ENCODE measurements at regions not wholly inside any gene's neighbourhood (a gene's known extent, or its start where the extent isn't known, plus 50 kb on each side); places are given as distances from the start of the nearest gene placed in this dataset.
"Not testable (repeated sequence)": the region's sequence is repeated elsewhere in the genome, so short reads cannot be mapped to it uniquely, and the experiment has no call there.

DNA sequence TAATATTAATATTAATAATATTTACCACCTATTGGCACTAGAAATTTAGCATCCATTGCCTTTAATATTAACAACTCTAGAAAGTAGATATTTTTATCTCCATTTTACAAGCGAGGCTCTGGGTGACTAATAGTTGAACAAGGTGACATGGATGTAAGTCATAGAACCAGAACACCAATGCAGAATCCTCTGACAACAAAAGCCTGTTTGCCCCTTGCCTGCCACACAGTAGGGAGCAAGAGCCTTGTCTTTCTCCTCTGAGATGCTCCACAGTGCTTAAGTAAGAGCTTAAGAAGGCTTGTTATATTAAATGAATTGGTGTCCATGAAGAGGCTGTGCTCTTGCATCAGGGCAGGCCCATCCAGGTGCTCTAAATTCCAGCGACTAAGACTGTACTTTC lies 51.2 kb upstream of the LBX1 start:
- no peak for DNase-seq (ENCODE audit: low read depth, low spot score)

DNA sequence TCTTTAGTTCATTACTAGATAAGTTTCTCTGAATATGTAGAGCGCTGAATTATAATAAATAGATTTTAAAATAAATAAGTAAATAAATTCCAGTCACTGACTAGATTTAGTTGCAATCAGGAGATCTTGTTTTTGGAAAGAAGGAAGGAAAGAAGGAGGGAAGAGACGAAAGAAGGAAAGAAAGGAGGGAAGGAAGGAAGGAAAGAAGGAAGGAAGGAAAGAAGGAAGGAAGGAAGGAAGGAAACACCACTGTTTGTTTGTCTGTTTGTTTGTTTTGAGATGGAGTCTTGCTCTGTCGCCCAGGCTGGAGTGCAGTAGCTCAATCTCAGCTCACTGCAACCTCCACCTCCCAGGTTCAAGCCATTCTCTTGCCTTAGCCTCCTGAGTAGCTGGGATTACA lies 51.7 kb upstream of the LBX1 start:
- not testable (repeated sequence) for DNase-seq (ENCODE audit: low read depth, low spot score)

DNA sequence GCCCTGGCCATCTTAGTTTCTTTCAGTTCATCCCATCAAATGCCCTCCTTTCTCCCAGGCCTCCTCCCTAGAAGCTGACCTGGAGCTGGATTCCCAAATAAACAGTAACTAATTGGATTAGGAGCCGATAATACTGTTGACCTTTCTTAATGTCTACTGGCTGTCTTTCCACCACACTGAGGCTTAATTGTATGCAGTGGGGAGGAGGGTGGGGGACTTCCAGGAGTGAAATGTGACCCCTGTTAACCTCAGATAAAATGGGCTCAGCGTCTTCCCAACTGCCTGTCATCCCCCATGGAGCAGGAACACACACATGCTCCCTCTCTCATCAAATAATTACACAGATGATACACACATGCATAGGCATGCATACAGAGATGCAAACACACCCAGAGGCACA lies 53.7 kb upstream of the LBX1 start:
- no peak for DNase-seq (ENCODE audit: low read depth, low spot score)

DNA sequence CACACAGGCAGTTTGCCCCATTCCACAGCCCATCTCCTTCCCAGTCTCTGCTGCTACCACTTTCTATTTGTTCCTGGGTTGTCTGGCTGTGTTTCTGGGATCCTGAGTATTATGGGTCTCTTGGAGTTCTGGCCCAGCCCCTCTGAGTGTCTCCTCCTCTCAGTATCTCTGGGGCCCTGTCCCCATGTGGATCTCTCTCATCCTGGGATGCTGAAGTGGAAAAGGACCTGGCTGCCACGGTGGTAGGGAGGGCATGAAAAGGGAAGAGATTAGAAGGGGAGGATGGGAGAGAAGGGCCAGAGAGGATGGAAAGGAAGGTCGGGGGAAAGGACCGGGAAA lies 54.5 kb upstream of the LBX1 start:
- no peak for DNase-seq (ENCODE audit: low read depth, low spot score)

DNA sequence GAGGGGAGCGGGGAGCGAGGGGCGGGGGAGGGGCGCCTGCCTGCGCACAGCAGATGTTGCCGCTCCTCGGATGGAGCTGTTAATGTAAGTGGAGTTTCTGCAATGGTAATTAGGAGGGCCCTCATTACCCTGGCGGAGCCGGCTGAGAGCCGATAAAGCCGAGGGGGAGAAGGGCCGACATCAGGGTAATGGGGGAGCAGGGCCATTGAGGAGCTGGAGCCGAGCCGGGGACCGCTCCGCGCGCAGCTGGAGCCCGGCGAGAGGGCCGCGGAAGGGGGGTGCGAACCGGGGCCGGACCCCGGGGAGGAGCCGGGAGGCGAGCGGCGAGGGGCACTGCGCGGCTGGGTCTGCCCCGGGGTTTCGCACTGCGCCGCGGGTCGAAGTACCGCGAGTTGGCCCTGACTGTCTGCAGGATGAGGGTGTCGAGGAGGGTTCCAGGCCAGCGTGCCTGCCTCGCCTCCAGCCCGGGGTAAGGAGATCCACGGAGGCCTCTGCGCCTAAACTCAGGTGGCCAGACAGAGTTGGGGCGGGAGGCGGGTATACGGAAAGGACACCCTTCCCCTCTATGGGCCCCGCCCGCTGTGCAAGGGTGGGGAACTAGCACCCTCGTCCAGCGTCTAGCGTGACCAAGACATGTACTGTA lies 55.0 kb upstream of the LBX1 start:
- no peak for DNase-seq (ENCODE audit: low read depth, low spot score)

DNA sequence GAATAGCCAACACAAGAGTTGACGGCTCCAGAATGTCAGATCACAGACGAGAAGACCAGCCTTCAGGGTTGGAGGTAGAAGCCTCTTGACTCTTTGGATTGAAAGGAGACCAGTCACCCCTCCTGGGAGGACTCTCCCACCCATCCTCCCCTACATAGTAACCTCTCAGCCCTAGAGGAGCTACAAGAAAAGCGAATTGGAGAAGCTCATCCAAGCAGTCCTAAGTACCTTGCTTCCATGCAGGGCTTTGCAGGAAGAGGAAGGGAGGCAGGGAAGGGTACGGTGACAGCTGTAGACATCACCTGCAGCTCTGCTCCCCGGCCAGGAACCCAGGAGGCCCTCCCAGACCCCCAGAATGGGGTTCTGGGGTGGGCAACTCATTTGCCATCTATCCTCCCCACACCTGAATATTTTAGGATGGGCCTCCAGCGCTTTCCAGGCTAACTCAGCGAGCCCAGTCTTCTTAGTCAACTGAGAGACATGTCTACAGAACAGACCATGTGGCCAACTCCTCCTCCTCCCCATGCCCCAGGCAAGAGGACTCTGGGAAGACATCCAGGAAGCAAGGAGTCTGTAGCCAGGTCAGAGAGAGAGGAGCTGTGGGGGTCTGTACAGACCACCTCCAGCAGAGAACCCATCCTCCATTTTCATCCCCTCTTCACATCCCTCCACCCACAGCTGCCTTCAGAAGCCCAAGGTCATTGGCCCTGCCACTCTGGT lies 55.6 kb upstream of the LBX1 start:
- no peak for DNase-seq (ENCODE audit: low read depth, low spot score)

DNA sequence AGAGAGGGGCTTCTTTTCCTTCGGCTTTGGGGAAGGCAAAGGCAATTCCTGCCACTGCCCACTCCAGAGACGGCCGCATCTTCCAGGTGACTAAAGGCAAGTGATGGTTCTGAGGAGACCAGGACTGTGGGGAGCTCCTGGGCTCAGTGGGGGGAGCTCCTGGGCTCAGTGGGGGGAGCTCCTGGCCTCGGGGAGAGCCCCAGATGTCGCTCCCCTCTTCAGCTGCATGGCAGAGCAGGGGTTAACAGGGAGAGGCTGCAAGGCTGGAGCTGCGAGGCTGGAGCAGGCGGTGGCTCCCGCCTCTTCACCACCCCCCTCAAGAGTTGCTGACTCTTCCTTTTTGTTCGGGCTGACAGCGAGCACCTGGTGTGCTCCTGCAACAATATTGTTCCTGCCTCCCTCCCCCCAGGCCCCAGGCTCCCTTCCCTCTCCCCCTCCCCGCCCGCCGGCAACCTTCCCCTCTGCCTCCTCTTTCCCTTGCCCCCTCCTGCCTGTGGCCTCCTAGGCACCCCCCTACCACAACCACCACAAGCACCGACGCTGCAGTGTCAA lies 56.3 kb upstream of the LBX1 start:
- no peak for DNase-seq (ENCODE audit: low read depth, low spot score)

DNA sequence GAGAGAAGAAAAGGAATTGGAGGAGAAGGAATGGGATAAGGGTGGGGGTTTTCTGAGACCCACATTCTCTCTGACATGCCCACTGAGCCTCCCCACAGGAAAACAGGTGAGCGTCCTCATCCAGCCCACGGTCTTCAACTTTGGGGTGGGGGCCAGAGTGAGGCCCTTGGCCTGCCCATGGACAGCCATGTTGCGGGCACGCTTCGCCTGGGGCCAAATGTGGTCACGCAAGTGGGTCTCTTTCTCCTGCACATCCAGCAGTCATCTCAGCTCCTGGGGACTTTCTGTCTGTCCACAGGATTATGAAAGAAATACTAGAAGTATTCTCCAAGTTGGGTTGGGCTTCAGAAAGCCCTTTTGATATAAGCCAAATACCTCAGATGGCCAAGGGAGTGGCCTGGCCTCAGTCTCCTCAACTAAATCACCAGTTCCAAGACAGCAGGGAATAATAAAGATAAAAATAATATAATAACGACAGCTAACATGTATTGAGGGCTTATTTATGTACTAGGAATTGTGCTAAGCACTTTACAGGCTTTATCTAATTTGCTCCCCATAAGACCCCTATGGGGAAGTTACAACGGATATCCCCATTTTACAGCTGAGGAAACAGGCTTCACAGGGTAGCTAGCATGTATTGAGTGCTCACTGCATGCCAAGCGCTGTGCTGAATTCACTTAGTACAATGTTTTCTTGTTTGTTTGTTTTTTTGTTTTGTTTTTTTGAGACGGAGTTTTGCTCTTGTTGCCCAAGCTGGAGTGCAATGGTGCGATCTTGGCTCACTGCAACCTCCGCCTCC lies 57.2 kb upstream of the LBX1 start:
- DNase-seq (ENCODE audit: low read depth, low spot score), result no peak

DNA sequence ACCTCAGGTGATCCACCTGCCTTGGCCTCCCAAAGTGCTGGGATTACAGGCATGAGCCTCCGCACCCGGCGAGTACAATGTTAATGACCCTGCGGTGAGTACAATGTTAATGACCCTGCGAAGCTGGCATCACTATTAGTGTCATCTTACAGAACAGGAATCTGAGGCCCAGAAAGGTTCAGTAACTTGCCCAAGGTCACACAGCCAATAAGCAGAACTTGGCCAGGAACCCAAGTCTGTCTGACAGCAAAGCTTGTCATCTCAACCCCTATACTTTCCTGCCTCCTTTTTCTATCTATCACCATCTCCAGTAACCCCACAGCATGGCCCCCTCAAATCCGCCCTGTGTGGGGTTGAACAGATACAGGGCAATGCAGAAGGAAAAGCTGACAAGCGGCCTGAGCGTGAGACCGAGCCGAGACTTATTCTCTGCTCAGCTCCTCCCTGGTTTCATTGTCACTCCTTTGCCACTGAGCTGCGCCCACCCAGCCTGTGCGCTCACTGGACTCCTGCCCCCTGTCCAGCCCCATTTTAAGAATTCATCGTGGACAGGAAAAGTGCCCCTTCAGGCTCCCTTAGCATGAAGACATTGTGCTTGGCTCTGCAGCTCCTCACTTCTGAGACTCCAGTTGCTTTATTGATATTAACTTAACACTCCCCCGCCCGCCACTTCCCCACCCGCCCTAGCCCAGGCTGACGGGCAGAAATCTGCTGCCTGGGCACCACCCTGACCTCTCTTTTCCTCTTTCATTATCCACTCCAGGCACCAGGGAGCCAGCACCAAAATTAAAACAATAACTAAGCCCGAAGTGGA lies 58.1 kb upstream of the LBX1 start:
- no peak for DNase-seq (ENCODE audit: low read depth, low spot score)

DNA sequence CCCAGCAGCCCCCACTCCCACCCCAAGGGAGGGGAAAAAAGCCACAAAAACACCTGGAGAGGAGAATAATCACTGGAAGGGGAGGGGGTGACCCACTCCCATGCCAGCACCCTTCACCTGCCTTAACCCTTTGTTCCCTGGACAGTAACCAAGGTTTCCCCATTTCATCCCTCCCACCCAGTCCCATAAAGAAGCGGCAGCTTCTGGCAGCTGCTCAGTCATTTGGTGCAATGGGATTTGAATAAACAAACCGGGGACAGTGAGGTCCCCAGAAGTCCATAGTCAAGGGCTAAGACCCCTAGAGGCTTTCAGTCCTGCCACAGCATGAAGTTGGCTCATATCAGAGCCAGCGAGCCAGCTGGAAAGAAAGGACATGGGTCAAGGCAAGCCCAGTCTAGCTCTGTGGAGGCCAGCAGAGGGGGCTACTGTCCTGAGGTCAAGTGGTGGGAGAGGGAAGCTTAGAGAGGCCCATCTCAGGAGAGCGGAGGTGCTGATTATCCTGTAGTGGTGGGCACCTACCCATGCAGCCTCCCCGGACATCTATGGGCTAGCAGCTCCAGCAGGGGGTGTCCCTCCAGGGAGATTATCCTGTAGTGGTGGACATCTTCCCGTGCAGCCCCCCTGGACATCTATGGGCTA lies 58.9 kb upstream of the LBX1 start:
- DNase-seq (ENCODE audit: low read depth, low spot score), result peak; percentile 7

DNA sequence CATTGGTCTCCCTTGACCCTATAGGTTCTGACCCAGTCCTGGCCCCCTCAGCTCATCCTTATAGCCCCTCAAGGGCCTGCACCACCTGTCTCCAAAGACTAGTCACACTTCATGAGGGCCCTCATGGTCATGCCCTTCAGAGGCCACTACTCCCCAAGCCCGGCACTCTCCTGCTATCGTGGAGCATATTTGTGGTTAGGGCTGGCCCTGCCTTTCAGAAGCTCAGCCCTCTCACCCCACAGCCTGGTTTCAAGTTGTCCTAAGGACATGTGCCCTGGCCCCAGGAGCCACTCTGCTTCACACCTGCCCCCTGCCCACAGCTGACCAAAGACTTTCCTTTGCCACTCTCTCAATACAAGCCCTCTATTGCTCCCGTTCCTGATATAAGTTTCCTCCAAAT lies 60.3 kb upstream of the LBX1 start:
- DNase-seq (ENCODE audit: low read depth, low spot score), result no peak

DNA sequence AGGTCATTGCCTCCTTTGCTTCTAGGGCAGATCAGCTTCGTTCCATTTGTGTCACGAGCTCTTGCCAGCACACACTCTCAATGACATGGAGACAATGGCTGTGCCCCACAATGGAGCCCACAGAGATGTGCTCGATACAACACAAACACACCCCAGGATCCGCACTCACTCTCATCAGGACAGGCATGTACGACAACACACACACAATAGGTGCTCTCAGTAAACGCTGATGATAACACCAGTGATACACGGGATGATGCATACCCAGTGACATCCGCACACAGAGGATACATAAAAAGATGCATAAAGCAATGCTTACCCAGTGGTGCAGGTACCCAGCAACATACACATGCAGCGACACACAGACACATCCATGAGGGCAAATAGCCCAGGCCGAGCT lies 61.2 kb upstream of the LBX1 start:
- no peak for DNase-seq (ENCODE audit: low read depth, low spot score)

DNA sequence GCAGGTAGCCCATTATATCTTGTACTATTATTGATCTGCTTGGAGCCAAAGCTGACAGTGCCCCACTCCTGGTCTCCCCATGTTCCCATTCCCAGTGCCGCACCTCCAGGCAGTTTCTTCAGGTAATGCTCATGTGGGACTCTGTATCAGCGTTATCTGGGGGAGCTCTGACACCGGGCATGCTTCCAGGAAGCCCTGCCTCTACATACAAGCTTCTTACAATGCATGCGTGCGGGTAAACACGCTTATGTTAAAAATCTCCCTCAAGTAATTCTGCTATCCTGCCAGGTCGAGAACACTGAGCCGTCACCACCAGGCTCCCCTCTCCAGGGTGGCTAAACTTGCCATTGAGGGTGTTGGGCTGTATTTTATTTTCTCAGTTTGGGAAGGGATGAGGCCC lies 61.6 kb upstream of the LBX1 start:
- DNase-seq (ENCODE audit: low read depth, low spot score), result no peak

DNA sequence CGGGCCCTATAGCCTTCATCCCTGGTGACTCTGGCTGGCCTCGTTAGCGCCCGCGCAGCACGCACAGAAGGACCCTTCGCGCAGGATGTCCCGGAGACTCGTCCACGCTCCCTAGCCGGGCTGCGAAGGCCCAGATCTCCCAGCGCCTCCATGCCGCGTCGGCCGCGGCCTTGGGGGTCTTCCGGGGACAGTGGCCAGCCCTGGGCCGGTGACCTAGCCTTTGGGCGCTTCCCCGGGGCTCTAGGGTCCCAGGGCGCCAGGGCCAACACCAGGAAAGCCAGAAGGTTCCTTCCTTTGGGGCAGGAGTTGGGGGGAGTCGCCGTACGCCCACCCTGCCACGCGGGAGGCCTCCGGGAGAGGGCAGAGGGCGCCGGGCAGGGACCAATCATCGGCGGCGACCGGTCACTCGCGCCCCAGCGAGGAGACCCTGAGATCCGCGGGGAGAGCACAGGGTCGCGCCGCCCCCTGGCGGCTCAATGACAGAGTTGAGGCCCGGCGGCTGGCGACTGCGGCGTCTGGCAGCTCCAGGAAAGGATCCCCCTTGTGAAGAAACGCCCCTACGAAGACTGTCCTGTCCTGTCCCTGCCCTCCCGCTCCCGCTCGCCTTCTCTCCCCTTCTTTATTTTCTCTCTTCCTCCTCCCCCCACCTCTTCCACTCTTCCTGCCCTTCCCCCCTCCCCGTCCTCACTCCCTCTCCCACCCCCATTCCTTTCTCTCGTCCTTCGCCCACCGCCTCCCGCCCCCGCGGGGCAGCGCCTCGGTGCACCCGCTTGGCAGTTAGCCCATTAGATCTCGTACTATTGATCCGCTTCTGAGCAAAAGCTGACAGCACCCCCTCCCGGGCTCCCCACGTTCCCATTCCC lies 62.3 kb upstream of the LBX1 start:
- no peak for DNase-seq (ENCODE audit: low read depth, low spot score)

DNA sequence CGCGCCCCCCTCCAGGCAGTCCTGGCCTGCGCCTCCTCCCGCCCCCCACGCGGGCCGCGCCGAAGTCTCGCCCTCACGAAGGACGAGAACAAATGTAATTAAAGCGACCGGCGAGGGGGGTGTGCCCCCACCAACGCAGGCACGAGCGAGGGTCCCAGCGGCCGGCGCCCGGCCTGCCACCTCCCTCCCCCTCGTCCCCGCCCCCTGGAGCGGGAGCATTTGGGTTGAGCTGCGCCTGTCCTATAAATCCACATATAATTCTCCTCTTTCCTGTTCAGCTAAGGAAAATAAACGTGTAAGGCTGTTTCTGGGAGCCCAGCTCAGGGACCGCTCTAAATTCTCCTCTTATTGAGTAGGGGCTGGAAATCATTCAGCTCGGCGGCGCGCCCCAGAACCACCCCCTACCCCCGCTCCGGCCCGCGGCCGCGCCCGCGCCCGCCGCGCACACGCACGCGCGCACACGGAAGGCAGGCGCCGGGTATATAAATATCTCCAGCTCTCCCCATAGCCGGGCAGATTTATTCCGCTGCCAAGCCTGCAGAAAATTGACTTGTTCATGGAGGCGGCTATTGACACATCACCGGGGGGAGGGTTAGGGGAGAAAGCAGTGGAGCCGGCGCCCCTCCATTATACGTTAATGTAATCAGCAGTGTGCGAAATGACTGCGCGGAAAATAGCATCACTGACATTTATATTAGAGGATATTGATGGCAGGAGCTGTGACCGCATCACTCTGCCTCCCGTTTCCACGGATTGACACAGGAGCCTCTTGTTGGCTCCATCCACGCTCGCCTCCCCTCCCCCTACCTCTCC lies 61.6 kb upstream of the BTRC start:
- DNase-seq (ENCODE audit: low read depth, low spot score), result no peak

DNA sequence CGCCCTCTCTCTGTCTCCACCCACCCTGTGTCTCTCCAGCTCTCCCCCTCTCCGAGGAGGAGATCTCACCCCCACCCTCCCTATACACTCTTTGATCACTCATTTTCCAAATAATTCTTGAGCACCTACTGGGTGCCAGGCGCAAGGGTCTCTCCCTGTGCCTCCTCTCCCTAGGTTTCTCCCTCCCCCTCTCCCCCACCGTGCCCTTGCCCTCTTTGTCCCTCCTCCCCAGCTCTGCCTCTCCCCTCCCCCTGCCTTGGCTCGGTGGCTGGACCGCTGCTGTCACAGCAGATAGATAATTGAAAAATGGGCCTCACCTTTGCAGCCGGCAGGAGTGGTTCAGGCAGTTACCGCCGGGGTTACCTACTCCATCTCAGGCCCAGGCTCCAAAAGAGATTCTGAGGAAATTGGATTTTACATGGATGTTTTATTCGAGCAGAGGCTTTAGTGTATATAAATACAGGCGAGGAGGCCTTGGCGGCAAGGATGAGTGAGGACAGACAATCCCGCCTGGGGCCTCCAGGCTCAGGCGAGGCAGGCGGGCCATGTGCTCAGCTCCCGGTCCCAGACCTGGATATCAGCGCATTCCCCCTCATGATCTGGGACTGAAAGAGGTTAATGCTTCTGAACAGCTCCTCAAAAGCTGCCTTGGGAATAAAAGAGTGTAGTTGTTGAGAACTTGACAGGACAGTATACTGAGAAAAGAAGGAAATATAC lies 60.8 kb upstream of the BTRC start:
- DNase-seq (ENCODE audit: low read depth, low spot score), result no peak

DNA sequence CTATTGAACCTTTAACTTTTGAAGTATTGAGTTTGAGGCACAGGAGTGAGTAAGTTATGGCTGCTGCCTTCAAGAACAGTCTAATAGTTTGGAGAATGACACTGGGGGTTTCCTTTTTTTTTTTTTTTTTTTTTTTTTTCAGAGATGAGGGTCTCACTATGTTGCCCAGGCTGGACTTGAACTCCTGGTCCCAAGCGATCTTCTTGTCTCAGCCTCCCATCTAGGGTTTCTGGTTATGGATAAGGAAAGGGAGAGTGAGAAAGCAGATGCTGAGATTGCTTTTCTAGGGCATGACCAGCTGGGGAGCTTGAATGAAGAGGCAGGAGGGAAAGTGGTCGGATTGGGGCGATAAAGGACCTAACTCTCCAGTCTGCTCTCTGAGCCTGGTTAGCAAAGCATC lies 59.9 kb upstream of the BTRC start:
- DNase-seq (ENCODE audit: low read depth, low spot score), result no peak

DNA sequence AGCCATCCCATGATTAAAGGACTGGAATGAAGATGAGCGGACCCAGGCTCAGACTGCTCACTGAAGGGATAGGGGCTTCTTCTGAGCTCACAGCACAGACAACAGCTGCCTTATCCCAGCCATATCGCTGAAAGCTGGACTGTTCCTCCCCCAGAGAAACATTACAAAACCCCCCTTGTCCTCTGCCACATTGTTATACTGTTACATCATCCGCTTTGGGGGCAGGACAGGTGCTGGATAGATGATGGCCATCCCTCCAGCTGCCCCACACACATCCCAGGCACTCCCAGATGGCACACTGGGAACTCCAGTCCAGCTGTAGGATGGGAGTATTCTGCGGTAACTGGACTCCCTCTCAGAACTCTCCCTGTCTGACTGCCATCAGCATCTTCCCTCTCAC lies 58.7 kb upstream of the BTRC start:
- no peak for DNase-seq (ENCODE audit: low read depth, low spot score)

All from pulmonary artery endothelial cell (primary cell).